IMR-90 (cell line): ENCODE measurements at regions not wholly inside any gene's neighbourhood (a gene's known extent, or its start where the extent isn't known, plus 50 kb on each side); places are given as distances from the start of the nearest gene placed in this dataset.

Experiments used
- ATAC-seq: fragments of 200-7000 bp; cut with Tn5 transposase; 2 replicates; pipeline ENCODE4 v1.9.1; 2020; ENCODE audit warnings: low read depth, mild to moderate bottlenecking, moderate library complexity
- BruUV-seq: library from RNA; stranded (reverse); fragments of 400-500 nt; replicated peaks from 2 replicates; lab custom pipeline; 2021; lab: Mats Ljungman, UMichigan
- CTCF ChIA-PET: fragments of 300-600 bp; formaldehyde crosslinking; extraction: SDS; loops from one replicate; lab custom pipeline; 2021; ENCODE audit warnings: antibody characterized with exemption; lab: Yijun Ruan, JAX
- POLR2A ChIA-PET: fragments of 300-600 bp; sonication (Branson Sonifier 250); formaldehyde crosslinking; loops from one replicate; lab custom pipeline; 2022; ENCODE audit warnings: antibody characterized with exemption; ENCODE audit not compliant: unreplicated experiment; lab: Charles Lee
- DNase-seq: peaks from one replicate; pipeline ENCODE4 v3.0.0; 2013
- H2AFZ ChIP-seq: replicated peaks from 2 replicates; pipeline ENCODE3; 2013; ENCODE audit warnings: low read length, mild to moderate bottlenecking; ENCODE audit not compliant: poor library complexity
- H2AK5ac ChIP-seq: 2 replicates; pipeline ENCODE4 v1.6.1; 2013; ENCODE audit warnings: low read depth, low read length, inconsistent platforms
- H2AK9ac ChIP-seq: replicated peaks from 2 replicates; pipeline ENCODE3; 2013; ENCODE audit warnings: mild to moderate bottlenecking, low read depth, low read length, moderate library complexity; ENCODE audit not compliant: poor library complexity
- H2BK120ac ChIP-seq: 2 replicates; pipeline ENCODE4 v1.6.1; 2013; ENCODE audit warnings: low read depth, low read length, inconsistent platforms
- H2BK15ac ChIP-seq: 3 replicates; pipeline ENCODE4 v1.6.1; 2013; ENCODE audit warnings: low read depth, low read length, inconsistent platforms
- H2BK20ac ChIP-seq: 2 replicates; pipeline ENCODE4 v1.6.1; 2013; ENCODE audit warnings: low read depth, mild to moderate bottlenecking, inconsistent platforms, low read length, moderate library complexity
- H2BK5ac ChIP-seq: 2 replicates; pipeline ENCODE4 v1.6.1; 2013; ENCODE audit warnings: mild to moderate bottlenecking, low read depth, low read length, inconsistent platforms; ENCODE audit not compliant: poor library complexity, severe bottlenecking
- H3K14ac ChIP-seq: replicated peaks from 2 replicates; pipeline ENCODE4 v1.6.1; 2013; ENCODE audit warnings: low read depth, low read length, inconsistent platforms
- H3K18ac ChIP-seq: 2 replicates; pipeline ENCODE4 v1.6.1; 2013; ENCODE audit warnings: low read depth, low read length, control low read depth
- H3K23ac ChIP-seq: 2 replicates; pipeline ENCODE4 v1.6.1; 2013; ENCODE audit warnings: low read depth, low read length, inconsistent platforms
- H3K27ac ChIP-seq: 2 replicates; pipeline ENCODE4 v1.5.1; 2013; ENCODE audit warnings: mild to moderate bottlenecking, control low read depth, low read length; ENCODE audit not compliant: insufficient read depth
- H3K27me3 ChIP-seq: 2 replicates; pipeline ENCODE4 v1.6.1; 2013; ENCODE audit warnings: low read length; ENCODE audit not compliant: control insufficient read depth, insufficient read depth
- H3K36me3 ChIP-seq: 2 replicates; pipeline ENCODE4 v1.6.1; 2013; ENCODE audit warnings: low read length, mixed read lengths; ENCODE audit not compliant: control insufficient read depth, insufficient read depth
- H3K4ac ChIP-seq: 2 replicates; pipeline ENCODE4 v1.6.1; 2013; ENCODE audit warnings: low read depth, low read length, inconsistent platforms
- H3K4me1 ChIP-seq: 2 replicates; pipeline ENCODE4 v1.6.1; 2013; ENCODE audit warnings: low read length, mixed read lengths; ENCODE audit not compliant: control insufficient read depth, insufficient read depth
- H3K4me2 ChIP-seq: 2 replicates; pipeline ENCODE4 v1.6.1; 2013; ENCODE audit warnings: low read depth, mild to moderate bottlenecking, control low read depth, low read length, moderate library complexity
- H3K4me3 ChIP-seq: 2 replicates; pipeline ENCODE4 v1.5.1; 2013; ENCODE audit warnings: low read depth, mild to moderate bottlenecking, control low read depth, low read length, moderate library complexity; ENCODE audit not compliant: insufficient read depth
- H3K56ac ChIP-seq: 2 replicates; pipeline ENCODE4 v1.6.1; 2013; ENCODE audit warnings: low read length, inconsistent platforms; ENCODE audit not compliant: insufficient read depth; ENCODE audit errors: extremely low read depth
- H3K79me1 ChIP-seq, 2 experiments: 2 replicates each; pipeline ENCODE4 v1.6.1; 2013; ENCODE audit warnings: low read length in 2 of 2, inconsistent platforms in 1 of 2, low read depth in 1 of 2
- H3K9ac ChIP-seq: 2 replicates; pipeline ENCODE4 v1.6.1; 2013; ENCODE audit warnings: low read depth, low read length, control low read depth
- H3K9me1 ChIP-seq: 2 replicates; pipeline ENCODE4 v1.6.1; 2013; ENCODE audit warnings: low read length, inconsistent platforms; ENCODE audit not compliant: insufficient read depth
- H3K9me3 ChIP-seq: 2 replicates; pipeline ENCODE4 v1.6.1; 2013; ENCODE audit warnings: low read length; ENCODE audit not compliant: control insufficient read depth, insufficient read depth
- H4K20me1 ChIP-seq: 2 replicates; pipeline ENCODE4 v1.6.1; 2013; ENCODE audit warnings: low read length, inconsistent platforms; ENCODE audit not compliant: insufficient read depth
- H4K5ac ChIP-seq: 2 replicates; pipeline ENCODE4 v1.6.1; 2013; ENCODE audit warnings: mild to moderate bottlenecking, low read depth, low read length, control low read depth
- H4K8ac ChIP-seq, 2 experiments: 2 replicates each; pipeline ENCODE4 v1.6.1; 2013; ENCODE audit warnings: low read depth in 2 of 2, low read length in 2 of 2, control low read depth in 1 of 2, inconsistent platforms in 1 of 2
- H4K91ac ChIP-seq: 2 replicates; pipeline ENCODE4 v1.6.1; 2013; ENCODE audit warnings: low read depth, low read length, inconsistent platforms; ENCODE audit not compliant: insufficient read depth
- BHLHE40 ChIP-seq: fragments of 150-350 bp; IDR thresholded peaks from 2 replicates; pipeline ENCODE4 v1.6.1; 2016; ENCODE audit warnings: mild to moderate bottlenecking, low read depth, low read length
- CEBPB ChIP-seq: IDR thresholded peaks from 2 replicates; pipeline ENCODE4 v1.6.1; 2012; ENCODE audit warnings: low read depth, low read length, improper control_type of control experiment
- CHD1 ChIP-seq: IDR thresholded peaks from 2 replicates; pipeline ENCODE4 v1.6.1; 2012; ENCODE audit warnings: low read depth, low read length, improper control_type of control experiment
- MAFK ChIP-seq: IDR thresholded peaks from 2 replicates; pipeline ENCODE4 v1.6.1; 2012; ENCODE audit warnings: low read depth, low read length, improper control_type of control experiment
- MAZ ChIP-seq: IDR thresholded peaks from 2 replicates; pipeline ENCODE4 v1.6.1; 2012; ENCODE audit warnings: low read depth, mild to moderate bottlenecking, low read length, improper control_type of control experiment, moderate library complexity, borderline replicate concordance
- NFE2L2 ChIP-seq: fragments of 150-350 bp; IDR thresholded peaks from 2 replicates; pipeline ENCODE4 v1.6.1; 2016; ENCODE audit warnings: low read depth, mild to moderate bottlenecking, low read length
- POLR2A ChIP-seq: IDR thresholded peaks from 2 replicates; pipeline ENCODE4 v1.6.1; 2012; ENCODE audit warnings: mild to moderate bottlenecking, low read depth, low read length
- RFX5 ChIP-seq: IDR thresholded peaks from 2 replicates; pipeline ENCODE4 v1.8.0; 2012; ENCODE audit warnings: low read depth, mild to moderate bottlenecking, low read length, moderate library complexity
- SMC3 ChIP-seq: fragments of 150-350 bp; IDR thresholded peaks from 2 replicates; pipeline ENCODE4 v1.6.1; 2016; ENCODE audit warnings: low read depth, mild to moderate bottlenecking, antibody characterized with exemption, low read length, moderate library complexity
- WGBS, 2 experiments: methylation state at CpG; one replicate each; pipeline versions ENCODE4 v1.1.5 to v1.1.7; 2013; ENCODE audit warnings: missing lambda C conversion rate in 2 of 2; ENCODE audit not compliant: insufficient read length in 1 of 2; ENCODE audit errors: extremely low coverage in 2 of 2; 5-methylcytosine and 5-hydroxymethylcytosine counted together
- dilution Hi-C: fragments of 300-500 bp; cut with HindIII; formaldehyde crosslinking; loops from one replicate; pipeline ENCODE4 v1.14.3; 2018; ENCODE audit warnings: low sequenced_read_pairs; ENCODE audit not compliant: unreplicated experiment
- in situ Hi-C: fragments of 300-500 bp; cut with MboI; formaldehyde crosslinking; loops from 3 replicates; pipeline ENCODE4 v1.14.3; 2019; ENCODE audit warnings: low sequenced_read_pairs, inconsistent platforms, mixed read lengths
- intact Hi-C: fragments of 100-400 bp; cut with micrococcal nuclease; formaldehyde crosslinking; loops from 2 replicates; pipeline ENCODE4 v1.10.0; 2022
- TF ChIP-seq, protein P1 (sequence below): conservative IDR thresholded peaks from 2 replicates; pipeline ENCODE4 v1.5.1; 2012; ENCODE audit warnings: mild to moderate bottlenecking, low read depth, low read length, improper control_type of control experiment
- TF ChIP-seq, protein P2 (sequence below): fragments of 150-350 bp; IDR thresholded peaks from 2 replicates; pipeline ENCODE4 v1.6.1; 2017; ENCODE audit warnings: mild to moderate bottlenecking, antibody characterized with exemption, low read length, low read depth

DNA sequence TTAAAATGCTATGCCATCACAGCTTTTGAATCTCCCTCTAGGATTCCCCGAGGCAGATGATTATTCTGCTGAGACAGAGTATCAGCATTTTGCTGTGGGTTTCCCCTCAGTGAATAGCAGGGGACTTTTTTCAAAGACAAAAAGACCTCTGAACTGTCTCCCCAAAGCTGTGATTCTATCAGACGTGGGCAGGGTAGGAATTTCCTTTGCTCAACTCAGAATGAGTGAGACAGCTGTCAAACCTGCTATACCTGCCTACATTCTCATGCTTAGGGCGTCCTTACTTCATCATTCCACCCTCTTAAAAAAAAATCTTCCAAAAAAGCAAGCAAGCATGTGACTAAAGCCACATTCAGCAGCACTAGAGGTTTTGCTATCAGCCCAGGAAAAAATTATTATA, 147.6 kb upstream of the FAM83B start:
- 80% methylated on average over 1 of the region's 3 CpGs; no CpG with 5 or more reads in 1 of the 2 experiments for WGBS, 2 experiments
- Histone ChIP-seq H3K9me3 (no peaks in the 10 kb centered on the region), H2AK5ac (no peak overlapping the region), H3K4ac (no peak overlapping the region), H3K27me3 (no peaks in the 10 kb centered on the region), H2AFZ (no peak overlapping the region), H4K5ac (no peak overlapping the region), H2BK15ac (no peak overlapping the region), H2BK120ac (no peak overlapping the region), H4K91ac (no peak overlapping the region), H3K4me1 (no peaks in the 10 kb centered on the region), H3K4me3 (no peak overlapping the region), H3K56ac (no peak overlapping the region), H4K8ac (no peak overlapping the region), H3K79me1 (no peaks in the 10 kb centered on the region), H3K18ac (no peak overlapping the region), H4K20me1 (no peaks in the 10 kb centered on the region), H2BK20ac (no peak overlapping the region), H3K36me3 (no peaks in the 10 kb centered on the region), H3K23ac (no peak overlapping the region), H3K27ac (no peak overlapping the region), H3K9ac (no peak overlapping the region), H2BK5ac (no peak overlapping the region), H2AK9ac (no peak overlapping the region), H3K14ac (no peak overlapping the region), H3K9me1 (no peaks in the 10 kb centered on the region), H3K4me2 (no peak overlapping the region)
- in situ Hi-C loops = no loop called here
- DNase-seq = no peak
- ATAC-seq = no peak
- intact Hi-C loops = loop anchor here (5.0 to 10.0 kb wide), 3 partner anchors 434 to 712 kb away; no protein-coding TSS in a partner anchor
- dilution Hi-C loops = no loop called here
- ChIA-PET CTCF (no interaction called here), POLR2A (no interaction called here)
- no TSS peak for BruUV-seq
- TF ChIP-seq POLR2A (no peak), CEBPB (no peak), NFE2L2 (no peak), SMC3 (no peak), CHD1 (no peak), RFX5 (no peak), MAFK (no peak), BHLHE40 (no peak), MAZ (no peak)
- TF ChIP-seq, protein P1, sequence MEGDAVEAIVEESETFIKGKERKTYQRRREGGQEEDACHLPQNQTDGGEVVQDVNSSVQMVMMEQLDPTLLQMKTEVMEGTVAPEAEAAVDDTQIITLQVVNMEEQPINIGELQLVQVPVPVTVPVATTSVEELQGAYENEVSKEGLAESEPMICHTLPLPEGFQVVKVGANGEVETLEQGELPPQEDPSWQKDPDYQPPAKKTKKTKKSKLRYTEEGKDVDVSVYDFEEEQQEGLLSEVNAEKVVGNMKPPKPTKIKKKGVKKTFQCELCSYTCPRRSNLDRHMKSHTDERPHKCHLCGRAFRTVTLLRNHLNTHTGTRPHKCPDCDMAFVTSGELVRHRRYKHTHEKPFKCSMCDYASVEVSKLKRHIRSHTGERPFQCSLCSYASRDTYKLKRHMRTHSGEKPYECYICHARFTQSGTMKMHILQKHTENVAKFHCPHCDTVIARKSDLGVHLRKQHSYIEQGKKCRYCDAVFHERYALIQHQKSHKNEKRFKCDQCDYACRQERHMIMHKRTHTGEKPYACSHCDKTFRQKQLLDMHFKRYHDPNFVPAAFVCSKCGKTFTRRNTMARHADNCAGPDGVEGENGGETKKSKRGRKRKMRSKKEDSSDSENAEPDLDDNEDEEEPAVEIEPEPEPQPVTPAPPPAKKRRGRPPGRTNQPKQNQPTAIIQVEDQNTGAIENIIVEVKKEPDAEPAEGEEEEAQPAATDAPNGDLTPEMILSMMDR = no peak
- TF ChIP-seq, protein P2, sequence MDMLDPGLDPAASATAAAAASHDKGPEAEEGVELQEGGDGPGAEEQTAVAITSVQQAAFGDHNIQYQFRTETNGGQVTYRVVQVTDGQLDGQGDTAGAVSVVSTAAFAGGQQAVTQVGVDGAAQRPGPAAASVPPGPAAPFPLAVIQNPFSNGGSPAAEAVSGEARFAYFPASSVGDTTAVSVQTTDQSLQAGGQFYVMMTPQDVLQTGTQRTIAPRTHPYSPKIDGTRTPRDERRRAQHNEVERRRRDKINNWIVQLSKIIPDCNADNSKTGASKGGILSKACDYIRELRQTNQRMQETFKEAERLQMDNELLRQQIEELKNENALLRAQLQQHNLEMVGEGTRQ = no peak
